ENCODE measurements at regions not wholly inside any gene's neighbourhood (a gene's known extent, or its start where the extent isn't known, plus 50 kb on each side); places are given as distances from the start of the nearest gene placed in this dataset.
"Not testable (repeated sequence)": the region's sequence is repeated elsewhere in the genome, so short reads cannot be mapped to it uniquely, and the experiment has no call there.

DNA sequence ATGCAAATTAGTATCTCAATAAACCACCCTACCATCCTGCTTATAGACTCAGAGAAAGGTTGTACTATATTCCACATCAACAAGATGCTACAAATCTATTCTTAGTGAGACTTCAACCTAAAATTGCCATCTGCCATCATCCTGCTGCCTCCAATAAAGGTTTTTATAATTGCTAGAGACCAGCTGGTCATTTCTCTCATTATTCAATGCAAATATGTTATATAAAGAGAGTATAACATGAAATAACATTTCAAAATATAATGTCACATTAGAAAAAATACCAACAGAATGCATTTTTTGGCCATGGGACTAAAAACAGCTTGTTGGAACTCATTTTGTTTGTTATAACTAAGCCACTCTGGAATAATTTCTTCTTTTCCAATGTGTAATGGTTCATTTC is 247.3 kb downstream of the LRIG3 start:
- DNase-seq (ENCODE audit: low spot score in 2 of 2) (no peak), ATAC-seq (ENCODE audit: low read depth) (no peak)
- H3K27ac Mint-ChIP-seq = no peak overlapping the region
- H3K4me1 Mint-ChIP-seq = no peaks in the 10 kb centered on the region
- H3K4me3 Mint-ChIP-seq = no peak overlapping the region
- no peaks in the 10 kb centered on the region for H3K27me3 Mint-ChIP-seq
- no peaks in the 10 kb centered on the region for H3K36me3 Mint-ChIP-seq
- peaks cover 7% of the 10 kb centered on the region for H3K9me3 Mint-ChIP-seq

- H3K27ac Mint-ChIP-seq; DNase-seq (ENCODE audit: low spot score in 2 of 2); H3K4me1 Mint-ChIP-seq; H3K27me3 Mint-ChIP-seq; ATAC-seq (ENCODE audit: low read depth); H3K36me3 Mint-ChIP-seq; H3K4me3 Mint-ChIP-seq: not testable (repeated sequence)
- peaks cover 16% of the 10 kb centered on the region for H3K9me3 Mint-ChIP-seq
Measured at GRCh38 chr12:58677833-58678232, 242.5 kb downstream of the LRIG3 start.

GRCh38 chr12:58678753-58679152 is 241.6 kb downstream of the LRIG3 start:
- ATAC-seq (ENCODE audit: low read depth) = no peak
- DNase-seq (ENCODE audit: low spot score in 2 of 2) = no peak
- Mint-ChIP-seq H3K4me3 (no peak overlapping the region), H3K4me1 (no peaks in the 10 kb centered on the region), H3K27me3 (no peaks in the 10 kb centered on the region), H3K9me3 (peaks cover 16% of the 10 kb centered on the region), H3K27ac (no peak overlapping the region), H3K36me3 (no peaks in the 10 kb centered on the region)

DNA sequence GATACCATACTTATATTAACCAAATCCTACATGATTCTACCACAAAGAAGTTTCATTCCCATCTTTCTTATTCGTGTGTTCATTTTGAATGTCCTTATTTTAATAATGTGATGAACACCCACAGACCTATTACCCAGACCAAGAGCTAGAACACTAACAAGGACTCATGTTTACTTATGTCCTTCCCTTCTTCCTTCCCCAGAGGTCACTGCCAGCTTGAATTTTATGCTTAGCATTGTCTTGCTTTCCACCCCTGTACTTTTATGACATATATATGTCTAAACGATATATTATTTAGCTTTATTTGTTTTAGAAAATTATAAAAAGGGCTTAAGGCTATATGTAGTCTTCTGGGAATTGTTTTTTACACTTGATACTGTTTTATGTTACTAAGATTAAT is 238.6 kb downstream of the LRIG3 start:
- no peaks in the 10 kb centered on the region for H3K36me3 Mint-ChIP-seq
- H3K9me3 Mint-ChIP-seq = peaks cover 10% of the 10 kb centered on the region
- no peak overlapping the region for H3K27ac Mint-ChIP-seq
- no peaks in the 10 kb centered on the region for H3K4me1 Mint-ChIP-seq
- DNase-seq (ENCODE audit: low spot score in 2 of 2) (no peak), ATAC-seq (ENCODE audit: low read depth) (no peak)
- H3K27me3 Mint-ChIP-seq = no peaks in the 10 kb centered on the region
- no peak overlapping the region for H3K4me3 Mint-ChIP-seq

DNA sequence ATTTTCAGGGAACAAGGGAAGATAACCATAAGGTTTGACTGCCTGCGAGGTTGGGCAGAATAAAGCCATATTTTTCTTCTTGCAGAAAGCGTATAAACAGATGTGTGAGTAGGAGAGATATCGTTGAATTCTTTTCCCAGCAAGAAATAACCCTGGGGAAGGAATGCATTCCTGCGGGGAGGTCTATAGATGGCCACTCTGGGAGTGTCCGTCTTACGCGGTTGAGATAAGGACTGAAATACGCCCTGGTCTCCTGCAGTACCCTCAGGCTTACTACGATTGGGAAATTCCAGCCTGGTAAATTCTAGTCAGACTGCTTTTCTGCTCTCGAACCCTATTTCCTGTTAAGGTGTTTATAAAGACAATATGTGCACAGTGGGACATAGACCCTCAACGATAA is 225.0 kb downstream of the LRIG3 start:
- Mint-ChIP-seq H3K27ac (no peak overlapping the region), H3K27me3 (no peaks in the 10 kb centered on the region), H3K4me1 (no peaks in the 10 kb centered on the region), H3K36me3 (no peaks in the 10 kb centered on the region), H3K4me3 (no peak overlapping the region), H3K9me3 (peaks cover 20% of the 10 kb centered on the region)
- DNase-seq (ENCODE audit: low spot score in 2 of 2) (no peak), ATAC-seq (ENCODE audit: low read depth) (no peak)

- H3K27ac Mint-ChIP-seq = no peak overlapping the region
- ATAC-seq (ENCODE audit: low read depth) = no peak
Measured at GRCh38 chr12:58701536-58701935, 218.8 kb downstream of the LRIG3 start.

GRCh38 chr12:58703866-58704265 is 216.4 kb downstream of the LRIG3 start:
- no peak overlapping the region for H3K27ac Mint-ChIP-seq

More at GRCh38 chr12:58701536-58701935, 218.8 kb downstream of the LRIG3 start:
- Mint-ChIP-seq H3K4me3 (no peak overlapping the region), H3K4me1 (no peaks in the 10 kb centered on the region), H3K27me3 (no peaks in the 10 kb centered on the region), H3K9me3 (peaks cover 10% of the 10 kb centered on the region), H3K36me3 (no peaks in the 10 kb centered on the region)
- no peak for DNase-seq (ENCODE audit: low spot score in 2 of 2)

GRCh38 chr12:58704770-58705169 is 215.5 kb downstream of the LRIG3 start:
- H3K27me3 Mint-ChIP-seq; DNase-seq (ENCODE audit: low spot score in 2 of 2); ATAC-seq (ENCODE audit: low read depth); H3K27ac Mint-ChIP-seq; H3K4me3 Mint-ChIP-seq; H3K36me3 Mint-ChIP-seq; H3K4me1 Mint-ChIP-seq; H3K9me3 Mint-ChIP-seq: not testable (repeated sequence)

More at GRCh38 chr12:58703866-58704265, 216.4 kb downstream of the LRIG3 start:
- Mint-ChIP-seq H3K27me3 (no peaks in the 10 kb centered on the region), H3K4me1 (no peaks in the 10 kb centered on the region), H3K4me3 (no peak overlapping the region), H3K36me3 (no peaks in the 10 kb centered on the region), H3K9me3 (peaks cover 7% of the 10 kb centered on the region)
- no peak for ATAC-seq (ENCODE audit: low read depth)
- no peak for DNase-seq (ENCODE audit: low spot score in 2 of 2)

GRCh38 chr12:58710901-58711300 is 209.4 kb downstream of the LRIG3 start:
- Mint-ChIP-seq H3K27me3 (no peaks in the 10 kb centered on the region), H3K4me3 (no peak overlapping the region), H3K27ac (no peak overlapping the region), H3K9me3 (peaks cover 9% of the 10 kb centered on the region), H3K4me1 (no peaks in the 10 kb centered on the region), H3K36me3 (no peaks in the 10 kb centered on the region)
- DNase-seq (ENCODE audit: low spot score in 2 of 2) = no peak
- no peak for ATAC-seq (ENCODE audit: low read depth)

DNA sequence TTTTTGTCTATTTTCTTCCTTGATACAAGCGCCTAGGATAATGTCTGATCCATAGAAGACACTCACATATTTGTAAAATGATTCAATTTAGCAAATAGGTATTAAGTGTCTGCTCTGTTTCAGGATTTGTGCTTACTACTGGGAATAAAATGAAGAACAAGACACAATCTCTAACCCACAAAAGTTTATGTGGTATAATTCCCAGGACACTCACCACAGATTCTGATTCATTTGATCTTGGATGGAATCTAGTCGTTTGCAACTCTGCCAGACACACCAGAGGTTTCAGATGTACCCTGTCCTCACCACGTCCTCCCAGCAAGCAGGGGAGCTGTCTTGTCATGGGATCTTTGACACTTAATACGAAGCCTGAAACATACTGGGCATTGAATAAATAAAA is 208.3 kb downstream of the LRIG3 start:
- ATAC-seq (ENCODE audit: low read depth) (no peak), DNase-seq (ENCODE audit: low spot score in 2 of 2) (no peak)
- Mint-ChIP-seq H3K4me1 (no peaks in the 10 kb centered on the region), H3K4me3 (no peak overlapping the region), H3K27me3 (no peaks in the 10 kb centered on the region), H3K9me3 (peaks cover 9% of the 10 kb centered on the region), H3K36me3 (no peaks in the 10 kb centered on the region), H3K27ac (no peak overlapping the region)

GRCh38 chr12:58712976-58713375 is 207.3 kb downstream of the LRIG3 start:
- ATAC-seq (ENCODE audit: low read depth) (no peak), DNase-seq (ENCODE audit: low spot score in 2 of 2) (no peak)
- H3K9me3 Mint-ChIP-seq = peaks cover 6% of the 10 kb centered on the region
- H3K27ac Mint-ChIP-seq = no peak overlapping the region
- H3K27me3 Mint-ChIP-seq = no peaks in the 10 kb centered on the region
- H3K4me1 Mint-ChIP-seq = no peaks in the 10 kb centered on the region
- no peak overlapping the region for H3K4me3 Mint-ChIP-seq
- no peaks in the 10 kb centered on the region for H3K36me3 Mint-ChIP-seq

GRCh38 chr12:58719161-58719560 is 201.1 kb downstream of the LRIG3 start:
- Mint-ChIP-seq H3K27ac (no peak overlapping the region), H3K4me1 (no peaks in the 10 kb centered on the region), H3K36me3 (no peaks in the 10 kb centered on the region), H3K9me3 (peaks cover 1% of the 10 kb centered on the region), H3K27me3 (no peaks in the 10 kb centered on the region), H3K4me3 (no peak overlapping the region)
- DNase-seq (ENCODE audit: low spot score in 2 of 2) = no peak
- no peak for ATAC-seq (ENCODE audit: low read depth)

DNA sequence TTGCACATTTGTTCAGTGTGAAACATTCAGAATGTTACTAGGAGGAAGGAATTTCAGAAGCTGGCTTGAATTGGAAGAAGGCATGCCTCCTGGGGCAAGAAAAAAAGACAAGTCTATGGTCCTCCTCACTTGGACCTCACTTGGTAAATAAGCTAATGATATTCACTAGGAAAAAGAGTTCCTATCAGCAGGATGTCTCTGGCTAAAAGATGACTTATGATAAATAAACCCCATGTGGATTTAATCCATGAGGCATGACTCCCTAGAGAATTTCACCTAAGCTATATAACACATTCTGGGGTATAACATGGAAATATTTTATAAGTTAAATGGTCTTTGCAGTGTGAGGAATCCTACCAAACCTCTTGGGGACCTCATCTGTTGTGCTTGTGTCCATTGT is 199.9 kb downstream of the LRIG3 start:
- Mint-ChIP-seq H3K9me3 (peaks cover 6% of the 10 kb centered on the region), H3K27me3 (no peaks in the 10 kb centered on the region), H3K36me3 (no peaks in the 10 kb centered on the region), H3K4me3 (no peak overlapping the region), H3K4me1 (no peaks in the 10 kb centered on the region), H3K27ac (no peak overlapping the region)
- ATAC-seq (ENCODE audit: low read depth) (no peak), DNase-seq (ENCODE audit: low spot score in 2 of 2) (no peak)

- Mint-ChIP-seq H3K36me3 (no peaks in the 10 kb centered on the region), H3K27ac (no peak overlapping the region), H3K9me3 (peaks cover 8% of the 10 kb centered on the region), H3K4me3 (no peak overlapping the region), H3K4me1 (no peaks in the 10 kb centered on the region), H3K27me3 (no peaks in the 10 kb centered on the region)
- ATAC-seq (ENCODE audit: low read depth) (no peak), DNase-seq (ENCODE audit: low spot score in 2 of 2) (no peak)
Measured at GRCh38 chr12:58725400-58726105, 194.8 kb downstream of the LRIG3 start.

GRCh38 chr12:58727521-58727920 is 192.8 kb downstream of the LRIG3 start:
- Mint-ChIP-seq H3K27me3 (no peaks in the 10 kb centered on the region), H3K36me3 (no peaks in the 10 kb centered on the region), H3K4me1 (no peaks in the 10 kb centered on the region), H3K27ac (no peak overlapping the region), H3K9me3 (peaks cover 13% of the 10 kb centered on the region), H3K4me3 (no peak overlapping the region)
- no peak for ATAC-seq (ENCODE audit: low read depth)
- no peak for DNase-seq (ENCODE audit: low spot score in 2 of 2)
